ENCODE measurements at regions not wholly inside any gene's neighbourhood (a gene's known extent, or its start where the extent isn't known, plus 50 kb on each side); places are given as distances from the start of the nearest gene placed in this dataset.

- Histone ChIP-seq H3K9ac (ENCODE audit: low read depth, low read length) (no peak overlapping the region), H3K9me3 (ENCODE audit: insufficient read depth, low read depth, low read length) (no peaks in the 10 kb centered on the region), H3K27me3 (ENCODE audit: insufficient read depth, low read length) (no peaks in the 10 kb centered on the region), H3K36me3 (ENCODE audit: insufficient read depth, low read length) (no peaks in the 10 kb centered on the region), H3K27ac (ENCODE audit: low read depth, low read length) (no peak overlapping the region), H3K4me3 (ENCODE audit: low read length) (no peak overlapping the region), H3K4me1 (ENCODE audit: insufficient read depth, low read length) (peaks cover 7% of the 10 kb centered on the region; the same call in 1 of the 2 replicates)
- 82% methylated on average over 3 of the region's 3 CpGs for WGBS
Observed at GRCh38 chr15:87720235-87720634, 536.3 kb downstream of the NTRK3 start.

GRCh38 chr15:87716422-87716821, 540.1 kb downstream of the NTRK3 start:
- no peaks in the 10 kb centered on the region for H3K9me3 ChIP-seq (ENCODE audit: insufficient read depth, low read depth, low read length)
- no peak overlapping the region for H3K4me3 ChIP-seq (ENCODE audit: low read length)
- no peak overlapping the region for H3K27ac ChIP-seq (ENCODE audit: low read depth, low read length)
- H3K36me3 ChIP-seq (ENCODE audit: insufficient read depth, low read length), result no peaks in the 10 kb centered on the region
- no peaks in the 10 kb centered on the region for H3K27me3 ChIP-seq (ENCODE audit: insufficient read depth, low read length)
- 57% methylated on average over 3 of the region's 3 CpGs for WGBS
- H3K9ac ChIP-seq (ENCODE audit: low read depth, low read length), result no peak overlapping the region
- H3K4me1 ChIP-seq (ENCODE audit: insufficient read depth, low read length), result no peaks in the 10 kb centered on the region

GRCh38 chr15:87715252-87715651, 541.3 kb downstream of the NTRK3 start:
- 82% methylated on average over 1 of the region's 1 CpG for WGBS
- Histone ChIP-seq H3K27ac (ENCODE audit: low read depth, low read length) (no peak overlapping the region), H3K27me3 (ENCODE audit: insufficient read depth, low read length) (no peaks in the 10 kb centered on the region), H3K36me3 (ENCODE audit: insufficient read depth, low read length) (no peaks in the 10 kb centered on the region), H3K9me3 (ENCODE audit: insufficient read depth, low read depth, low read length) (no peaks in the 10 kb centered on the region), H3K4me3 (ENCODE audit: low read length) (no peak overlapping the region), H3K9ac (ENCODE audit: low read depth, low read length) (no peak overlapping the region), H3K4me1 (ENCODE audit: insufficient read depth, low read length) (no peaks in the 10 kb centered on the region)

GRCh38 chr15:87713475-87713879, 543.1 kb downstream of the NTRK3 start:
- 80% methylated on average over 1 of the region's 1 CpG for WGBS
- H3K4me3 ChIP-seq (ENCODE audit: low read length), result no peak overlapping the region
- H3K9ac ChIP-seq (ENCODE audit: low read depth, low read length), result no peak overlapping the region
- no peaks in the 10 kb centered on the region for H3K4me1 ChIP-seq (ENCODE audit: insufficient read depth, low read length)
- H3K27ac ChIP-seq (ENCODE audit: low read depth, low read length), result no peak overlapping the region
- H3K9me3 ChIP-seq (ENCODE audit: insufficient read depth, low read depth, low read length), result no peaks in the 10 kb centered on the region
- no peaks in the 10 kb centered on the region for H3K27me3 ChIP-seq (ENCODE audit: insufficient read depth, low read length)
- no peaks in the 10 kb centered on the region for H3K36me3 ChIP-seq (ENCODE audit: insufficient read depth, low read length)

GRCh38 chr15:87712211-87712610, 544.3 kb downstream of the NTRK3 start:
- WGBS, result 89% methylated on average over 2 of the region's 2 CpGs

GRCh38 chr15:87711026-87711425, 545.5 kb downstream of the NTRK3 start:
- no peak overlapping the region for H3K27ac ChIP-seq (ENCODE audit: low read depth, low read length)
- 80% methylated on average over 6 of the region's 6 CpGs for WGBS
- no peaks in the 10 kb centered on the region for H3K4me1 ChIP-seq (ENCODE audit: insufficient read depth, low read length)
- no peak overlapping the region for H3K9ac ChIP-seq (ENCODE audit: low read depth, low read length)
- H3K4me3 ChIP-seq (ENCODE audit: low read length), result no peak overlapping the region
- H3K27me3 ChIP-seq (ENCODE audit: insufficient read depth, low read length), result no peaks in the 10 kb centered on the region
- H3K9me3 ChIP-seq (ENCODE audit: insufficient read depth, low read depth, low read length), result no peaks in the 10 kb centered on the region
- no peaks in the 10 kb centered on the region for H3K36me3 ChIP-seq (ENCODE audit: insufficient read depth, low read length)

More at GRCh38 chr15:87712211-87712610, 544.3 kb downstream of the NTRK3 start:
- Histone ChIP-seq H3K4me1 (ENCODE audit: insufficient read depth, low read length) (no peaks in the 10 kb centered on the region), H3K9me3 (ENCODE audit: insufficient read depth, low read depth, low read length) (no peaks in the 10 kb centered on the region), H3K9ac (ENCODE audit: low read depth, low read length) (no peak overlapping the region), H3K4me3 (ENCODE audit: low read length) (no peak overlapping the region), H3K27me3 (ENCODE audit: insufficient read depth, low read length) (no peaks in the 10 kb centered on the region), H3K36me3 (ENCODE audit: insufficient read depth, low read length) (no peaks in the 10 kb centered on the region), H3K27ac (ENCODE audit: low read depth, low read length) (no peak overlapping the region)

GRCh38 chr15:87710406-87710805, 546.1 kb downstream of the NTRK3 start:
- Histone ChIP-seq H3K9me3 (ENCODE audit: insufficient read depth, low read depth, low read length) (no peaks in the 10 kb centered on the region), H3K9ac (ENCODE audit: low read depth, low read length) (no peak overlapping the region), H3K4me3 (ENCODE audit: low read length) (no peak overlapping the region), H3K27me3 (ENCODE audit: insufficient read depth, low read length) (no peaks in the 10 kb centered on the region), H3K4me1 (ENCODE audit: insufficient read depth, low read length) (no peaks in the 10 kb centered on the region), H3K27ac (ENCODE audit: low read depth, low read length) (no peak overlapping the region), H3K36me3 (ENCODE audit: insufficient read depth, low read length) (no peaks in the 10 kb centered on the region)
- 98% methylated on average over 7 of the region's 7 CpGs for WGBS

- no peak overlapping the region for H3K27ac ChIP-seq (ENCODE audit: low read depth, low read length)
- H3K9ac ChIP-seq (ENCODE audit: low read depth, low read length), result no peak overlapping the region
- peaks cover 2% of the 10 kb centered on the region; the same call in 1 of the 2 replicates for H3K4me1 ChIP-seq (ENCODE audit: insufficient read depth, low read length)
- no peaks in the 10 kb centered on the region for H3K36me3 ChIP-seq (ENCODE audit: insufficient read depth, low read length)
- no peak overlapping the region for H3K4me3 ChIP-seq (ENCODE audit: low read length)
- H3K27me3 ChIP-seq (ENCODE audit: insufficient read depth, low read length), result no peaks in the 10 kb centered on the region
- 90% methylated on average over 5 of the region's 5 CpGs for WGBS
- H3K9me3 ChIP-seq (ENCODE audit: insufficient read depth, low read depth, low read length), result no peaks in the 10 kb centered on the region
Observed at GRCh38 chr15:87707566-87708130, 548.9 kb downstream of the NTRK3 start.

GRCh38 chr15:87707071-87707470, 549.5 kb downstream of the NTRK3 start:
- Histone ChIP-seq H3K9ac (ENCODE audit: low read depth, low read length) (no peak overlapping the region), H3K4me3 (ENCODE audit: low read length) (no peak overlapping the region), H3K27ac (ENCODE audit: low read depth, low read length) (no peak overlapping the region), H3K9me3 (ENCODE audit: insufficient read depth, low read depth, low read length) (no peaks in the 10 kb centered on the region), H3K36me3 (ENCODE audit: insufficient read depth, low read length) (no peaks in the 10 kb centered on the region), H3K27me3 (ENCODE audit: insufficient read depth, low read length) (no peaks in the 10 kb centered on the region), H3K4me1 (ENCODE audit: insufficient read depth, low read length) (peaks cover 2% of the 10 kb centered on the region; the same call in 1 of the 2 replicates)
- 88% methylated on average over 5 of the region's 5 CpGs for WGBS

GRCh38 chr15:87706001-87706400, 550.5 kb downstream of the NTRK3 start:
- Histone ChIP-seq H3K4me1 (ENCODE audit: insufficient read depth, low read length) (peaks cover 2% of the 10 kb centered on the region; the same call in 1 of the 2 replicates), H3K27me3 (ENCODE audit: insufficient read depth, low read length) (no peaks in the 10 kb centered on the region), H3K9ac (ENCODE audit: low read depth, low read length) (no peak overlapping the region), H3K27ac (ENCODE audit: low read depth, low read length) (no peak overlapping the region), H3K9me3 (ENCODE audit: insufficient read depth, low read depth, low read length) (no peaks in the 10 kb centered on the region), H3K4me3 (ENCODE audit: low read length) (no peak overlapping the region), H3K36me3 (ENCODE audit: insufficient read depth, low read length) (no peaks in the 10 kb centered on the region)
- WGBS, result 94% methylated on average over 1 of the region's 1 CpG

GRCh38 chr15:87704276-87704675, 552.3 kb downstream of the NTRK3 start:
- Histone ChIP-seq H3K27ac (ENCODE audit: low read depth, low read length) (no peak overlapping the region), H3K4me3 (ENCODE audit: low read length) (no peak overlapping the region), H3K36me3 (ENCODE audit: insufficient read depth, low read length) (no peaks in the 10 kb centered on the region), H3K9ac (ENCODE audit: low read depth, low read length) (no peak overlapping the region), H3K9me3 (ENCODE audit: insufficient read depth, low read depth, low read length) (no peaks in the 10 kb centered on the region), H3K4me1 (ENCODE audit: insufficient read depth, low read length) (peaks cover 2% of the 10 kb centered on the region; the same call in 1 of the 2 replicates), H3K27me3 (ENCODE audit: insufficient read depth, low read length) (no peaks in the 10 kb centered on the region)
- 78% methylated on average over 5 of the region's 5 CpGs for WGBS

Data from HUES64 (cell line).